SU-DHL-6 (cell line): ENCODE measurements at regions not wholly inside any gene's neighbourhood (a gene's known extent, or its start where the extent isn't known, plus 50 kb on each side); places are given as distances from the start of the nearest gene placed in this dataset.

ENCODE experiments used
- EZH2phosphoT487 ChIP-seq: fragments of 200-600 bp; sonication (generic), shearing (Covaris generic); conservative IDR thresholded peaks from 2 replicates; pipeline ENCODE4 v1.6.1; 2018; ENCODE audit warnings: mild to moderate bottlenecking, antibody characterized with exemption, low read length, moderate library complexity, mixed read lengths
- TF ChIP-seq, protein P1 (sequence below): fragments of 200-600 bp; sonication (generic); IDR thresholded peaks from one replicate; pipeline ENCODE4 v1.5.1; 2017; ENCODE audit warnings: antibody characterized with exemption, mild to moderate bottlenecking, low read length, moderate library complexity; ENCODE audit not compliant: insufficient read depth, poor library complexity, severe bottlenecking

GRCh38 chr20:55635870-55636269, 369.4 kb downstream of the CBLN4 start:
- TF ChIP-seq, protein P1, sequence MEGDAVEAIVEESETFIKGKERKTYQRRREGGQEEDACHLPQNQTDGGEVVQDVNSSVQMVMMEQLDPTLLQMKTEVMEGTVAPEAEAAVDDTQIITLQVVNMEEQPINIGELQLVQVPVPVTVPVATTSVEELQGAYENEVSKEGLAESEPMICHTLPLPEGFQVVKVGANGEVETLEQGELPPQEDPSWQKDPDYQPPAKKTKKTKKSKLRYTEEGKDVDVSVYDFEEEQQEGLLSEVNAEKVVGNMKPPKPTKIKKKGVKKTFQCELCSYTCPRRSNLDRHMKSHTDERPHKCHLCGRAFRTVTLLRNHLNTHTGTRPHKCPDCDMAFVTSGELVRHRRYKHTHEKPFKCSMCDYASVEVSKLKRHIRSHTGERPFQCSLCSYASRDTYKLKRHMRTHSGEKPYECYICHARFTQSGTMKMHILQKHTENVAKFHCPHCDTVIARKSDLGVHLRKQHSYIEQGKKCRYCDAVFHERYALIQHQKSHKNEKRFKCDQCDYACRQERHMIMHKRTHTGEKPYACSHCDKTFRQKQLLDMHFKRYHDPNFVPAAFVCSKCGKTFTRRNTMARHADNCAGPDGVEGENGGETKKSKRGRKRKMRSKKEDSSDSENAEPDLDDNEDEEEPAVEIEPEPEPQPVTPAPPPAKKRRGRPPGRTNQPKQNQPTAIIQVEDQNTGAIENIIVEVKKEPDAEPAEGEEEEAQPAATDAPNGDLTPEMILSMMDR = no peak
- TF ChIP-seq EZH2phosphoT487 = no peak
